NCI-H345 (cell line): ENCODE measurements at regions not wholly inside any gene's neighbourhood (a gene's known extent, or its start where the extent isn't known, plus 50 kb on each side); places are given as distances from the start of the nearest gene placed in this dataset.
"Not testable (repeated sequence)": the region's sequence is repeated elsewhere in the genome, so short reads cannot be mapped to it uniquely, and the experiment has no call there.

Experiments
- DNase-seq: peaks from one replicate; lab custom pipeline; 2025; lab: John Stamatoyannopoulos, UW

DNA sequence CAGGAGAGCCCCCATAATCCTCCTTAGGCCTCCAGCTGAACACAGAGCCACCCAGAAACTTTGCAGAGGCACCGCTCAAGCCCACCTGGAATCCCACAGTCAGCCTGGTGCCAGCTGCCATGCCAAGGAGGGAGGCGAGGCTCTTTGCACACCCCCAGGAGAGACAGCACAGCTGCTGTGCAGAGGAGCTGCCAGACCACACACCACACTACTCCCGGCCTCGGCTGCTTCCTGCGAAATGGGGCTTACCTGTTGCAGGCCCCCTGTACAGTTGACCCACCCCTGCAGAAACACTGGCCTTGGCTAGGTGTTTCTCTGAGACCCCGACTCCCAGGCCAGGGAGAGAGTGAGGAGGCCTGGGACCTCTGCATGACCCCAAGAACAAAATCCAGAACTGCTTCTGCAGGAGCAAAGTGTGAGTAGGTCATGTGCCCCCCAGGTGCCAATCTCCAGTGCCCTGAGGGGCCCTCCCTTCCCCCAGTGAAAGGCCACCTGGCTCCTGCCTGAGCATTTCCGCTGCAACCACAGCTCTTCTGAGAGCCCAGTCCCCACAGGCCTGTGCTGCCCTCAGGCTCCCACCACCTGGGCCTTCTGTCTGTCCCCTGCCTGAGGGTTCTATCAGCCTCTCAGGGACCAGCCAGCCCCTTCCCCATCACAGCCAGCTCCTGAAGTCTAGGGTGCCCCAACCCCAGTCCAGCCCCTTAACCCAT is 580.4 kb downstream of the UQCRFS1 start:
- peak; percentile 30 for DNase-seq

DNA sequence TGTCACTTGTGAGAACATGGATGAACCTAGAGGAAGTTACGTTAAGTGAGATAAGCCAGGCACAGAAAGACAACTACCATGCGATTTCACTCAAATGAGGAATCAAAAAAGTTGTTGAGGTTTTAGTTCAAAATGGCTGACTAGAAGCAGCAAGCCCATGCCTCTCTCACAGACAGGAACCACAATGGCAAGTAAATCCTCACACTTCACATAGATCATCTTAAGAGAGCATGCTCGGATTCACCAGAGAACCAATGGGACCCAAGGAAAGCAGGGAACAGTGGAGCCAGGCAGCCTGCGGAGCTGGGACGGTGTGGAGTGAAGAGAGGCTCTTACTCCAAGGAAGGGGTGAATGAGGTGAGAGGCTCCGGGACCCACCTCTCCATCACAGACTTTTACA is 581.0 kb downstream of the UQCRFS1 start:
- no peak for DNase-seq

DNA sequence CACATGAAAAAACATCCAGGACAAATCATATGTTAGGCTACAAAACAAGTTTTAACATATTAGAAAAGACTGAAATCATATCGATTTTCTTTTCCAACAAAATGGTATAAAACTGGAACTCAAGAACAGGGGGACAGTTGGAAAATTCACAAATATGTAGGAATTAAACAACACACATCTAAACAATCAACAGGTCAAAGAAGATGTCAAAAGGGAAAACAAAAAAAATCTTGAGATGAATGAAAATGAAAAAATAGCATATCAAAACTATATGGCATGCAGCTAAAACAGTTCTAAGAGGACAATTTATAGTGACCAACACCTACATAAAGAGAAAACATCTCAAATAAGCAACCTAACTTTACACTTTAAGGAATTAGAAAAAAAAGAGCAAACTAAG is 585.3 kb downstream of the UQCRFS1 start:
- DNase-seq: no peak

DNA sequence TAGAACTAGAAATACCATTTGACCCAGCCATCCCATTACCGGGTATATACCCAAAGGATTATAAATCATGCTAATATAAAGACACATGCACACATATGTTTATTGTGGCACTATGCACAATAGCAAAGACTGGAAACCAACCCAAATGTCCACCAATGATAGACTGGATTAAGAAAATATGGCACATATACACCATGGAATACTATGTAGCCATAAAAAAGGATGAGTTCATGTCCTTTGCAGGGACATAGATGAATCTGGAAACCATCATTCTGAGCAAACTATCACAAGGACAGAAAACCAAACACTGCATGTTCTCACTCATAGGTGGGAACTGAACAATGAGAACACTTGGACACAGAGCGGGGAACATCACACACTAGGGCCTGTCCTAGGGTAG is 586.5 kb downstream of the UQCRFS1 start:
- not testable (repeated sequence) for DNase-seq

DNA sequence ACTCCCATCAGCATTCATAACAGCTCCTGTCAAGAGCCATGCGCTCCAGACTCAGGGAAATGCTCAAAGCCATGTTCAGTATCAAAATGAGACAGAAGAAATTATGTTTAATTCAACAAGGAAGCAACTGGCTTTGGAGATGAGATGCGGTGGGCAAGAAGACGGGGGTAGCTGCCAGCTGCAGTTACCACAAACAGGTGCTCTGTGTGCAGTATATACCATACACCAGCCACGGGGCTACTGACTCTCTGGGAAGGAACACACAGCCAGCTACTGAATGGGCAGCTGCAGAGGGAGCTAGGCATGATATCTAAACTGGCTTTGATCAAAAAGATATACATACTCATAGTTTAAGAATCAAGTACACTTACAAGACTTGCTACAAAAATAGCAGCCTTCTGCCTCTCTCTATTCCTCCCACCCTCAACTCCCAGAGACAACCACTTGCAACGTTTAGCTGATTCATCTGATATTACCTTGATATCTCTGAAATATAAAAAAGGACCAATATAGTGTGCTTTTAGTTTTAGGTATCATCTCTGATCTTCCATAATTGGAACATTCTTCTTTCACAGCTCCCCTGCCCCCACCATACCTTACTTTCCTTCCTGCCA is 593.0 kb downstream of the UQCRFS1 start:
- DNase-seq: no peak

DNA sequence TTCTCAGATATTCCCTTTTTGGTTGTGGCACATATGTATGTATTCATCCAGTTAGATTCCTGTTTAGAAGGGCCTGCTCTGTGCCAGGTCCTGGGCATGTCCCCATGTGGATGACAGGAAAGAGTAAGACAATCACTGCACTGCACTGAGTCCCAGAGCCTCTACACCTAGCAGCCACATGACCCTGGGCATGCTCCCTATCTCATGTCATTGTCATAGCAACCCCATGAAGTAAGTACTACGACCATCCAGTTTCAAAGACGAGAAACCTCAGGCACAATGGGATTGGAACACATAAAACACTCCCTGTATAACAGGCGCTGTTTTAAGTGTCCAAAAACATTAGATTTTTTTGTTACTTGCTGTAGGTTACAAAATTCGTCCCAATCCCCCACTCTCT is 594.4 kb downstream of the UQCRFS1 start:
- DNase-seq: no peak

DNA sequence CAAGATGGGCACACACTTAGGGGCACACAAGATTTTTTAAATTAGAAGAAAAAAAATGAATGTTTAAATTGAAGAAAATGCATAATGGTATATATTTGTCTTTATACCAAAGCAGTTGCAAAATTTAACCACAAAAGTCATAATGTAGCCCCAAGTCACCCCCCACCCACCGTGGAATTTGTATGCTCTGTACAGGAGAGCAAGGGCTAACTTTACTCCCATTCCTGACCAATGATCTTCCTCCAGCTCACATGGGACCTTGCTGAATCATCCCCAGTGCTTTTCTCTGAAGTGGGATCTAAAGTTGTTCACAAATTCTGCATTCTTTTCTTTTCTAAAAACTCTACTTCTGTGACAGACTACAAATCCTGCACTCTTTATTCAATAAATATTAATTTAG is 597.0 kb downstream of the UQCRFS1 start:
- no peak for DNase-seq

DNA sequence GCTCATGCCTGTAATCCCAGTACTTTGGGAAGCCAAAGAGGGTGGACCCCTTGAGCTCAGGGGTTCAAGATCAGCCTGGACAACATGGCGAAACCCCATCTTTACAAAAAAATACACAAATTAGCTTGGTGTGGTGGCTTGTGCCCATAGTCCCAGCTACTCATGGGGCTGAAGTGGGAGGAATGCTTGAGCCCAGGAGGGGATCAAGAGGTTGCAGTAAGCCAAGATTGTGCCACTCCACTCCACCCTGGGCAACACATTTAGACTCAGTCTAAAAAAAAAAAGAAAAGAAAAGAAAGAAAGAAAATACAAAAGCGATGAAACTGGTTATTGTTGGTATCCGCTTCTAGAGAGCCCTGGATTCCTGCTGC is 597.4 kb downstream of the UQCRFS1 start:
- DNase-seq: no peak

DNA sequence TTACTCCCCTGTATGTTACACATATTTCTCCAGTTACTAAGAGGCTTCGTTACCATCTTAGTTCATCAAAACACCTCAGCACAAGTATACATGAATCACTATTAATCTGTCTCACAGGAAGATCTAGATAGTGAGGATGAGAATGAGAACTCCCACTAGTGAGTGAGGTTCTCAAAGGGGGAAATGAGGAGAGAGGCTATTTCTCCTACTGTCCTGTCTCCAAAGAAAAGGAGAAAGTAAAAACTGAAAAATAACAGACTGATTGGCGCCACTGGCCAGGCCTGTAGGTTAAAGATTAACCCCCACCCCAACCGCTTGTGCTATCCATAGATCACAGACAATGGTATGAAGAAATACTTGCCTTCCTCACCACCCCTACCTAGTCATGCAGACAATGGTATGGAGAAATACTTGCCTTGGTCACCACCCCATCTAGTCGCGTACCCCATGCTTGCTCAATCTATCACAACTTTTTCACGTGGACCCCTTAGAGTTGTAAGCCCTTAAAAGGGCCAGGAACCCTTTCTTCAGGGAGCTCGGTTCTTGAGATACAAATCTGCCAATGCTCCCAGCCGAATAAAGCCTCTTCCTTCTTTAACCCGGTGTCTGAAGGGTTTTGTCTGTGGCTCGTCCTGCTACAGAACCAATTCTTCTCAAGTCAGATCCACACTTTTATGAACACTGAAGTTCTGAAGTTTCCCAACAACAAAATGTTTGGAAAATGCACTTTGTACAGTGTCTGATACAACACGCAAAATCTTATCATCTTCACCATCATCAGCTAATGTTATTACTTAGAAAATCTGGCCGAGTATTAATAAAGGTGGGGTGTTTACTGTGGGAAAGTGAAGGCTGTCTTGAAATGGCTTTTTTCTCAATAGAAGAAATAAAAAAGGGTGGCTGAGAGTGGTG is 598.1 kb downstream of the UQCRFS1 start:
- DNase-seq: no peak

DNA sequence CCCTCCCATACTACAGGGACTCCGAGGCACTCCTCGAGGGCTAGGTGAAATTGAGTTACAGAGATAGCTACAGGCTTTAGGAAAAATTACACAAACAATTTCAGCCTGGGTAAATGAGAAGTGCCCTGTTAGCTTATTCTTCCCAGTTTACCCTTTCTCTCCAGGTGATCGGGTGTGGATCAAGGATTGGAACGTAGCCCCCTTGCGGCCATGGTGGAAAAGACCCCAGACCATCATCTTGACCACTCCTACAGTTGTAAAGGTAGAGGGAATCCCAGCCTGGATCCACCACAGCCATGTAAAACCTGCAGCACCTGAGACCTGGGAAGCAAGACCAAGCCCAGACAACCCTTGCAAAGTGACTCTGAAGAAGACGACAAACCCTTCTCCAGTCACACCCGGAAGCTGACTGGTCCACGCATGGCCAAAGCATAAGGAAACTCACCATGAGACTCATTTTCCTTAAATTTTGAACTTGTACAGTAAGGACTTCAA is 600.6 kb downstream of the UQCRFS1 start:
- no peak for DNase-seq

DNA sequence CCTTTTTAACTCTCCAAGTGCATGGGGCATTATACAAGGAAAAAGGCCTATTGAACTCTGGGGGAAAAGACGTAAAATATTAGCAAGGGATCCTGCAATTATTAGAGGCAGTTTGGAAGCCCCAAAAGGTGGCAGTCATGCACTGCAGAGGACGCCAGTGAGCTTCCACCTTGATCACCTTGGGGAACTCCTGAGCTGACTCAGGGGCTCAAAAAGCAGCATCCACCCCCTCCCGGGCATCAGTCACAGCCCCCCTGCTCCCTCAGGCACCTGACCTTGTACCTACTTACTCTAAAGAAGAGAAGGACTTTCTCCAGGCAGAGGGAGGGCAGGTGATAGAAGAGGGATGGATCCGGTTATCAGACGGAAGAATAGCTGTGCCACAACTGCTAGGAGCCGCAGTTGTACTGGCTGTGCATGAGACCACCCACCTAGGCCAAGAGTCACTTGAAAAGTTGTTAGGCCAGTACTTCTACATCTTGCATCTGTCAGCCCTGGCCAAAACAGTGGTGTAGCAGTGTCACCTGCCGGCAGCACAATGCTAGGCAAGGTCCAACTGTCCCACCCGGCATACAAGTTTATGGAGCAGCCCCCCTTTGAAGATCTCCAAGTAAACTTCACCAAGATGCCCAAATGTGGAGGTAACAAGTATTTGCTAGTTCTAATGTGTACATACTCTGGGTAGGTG is 601.6 kb downstream of the UQCRFS1 start:
- not testable (repeated sequence) for DNase-seq

DNA sequence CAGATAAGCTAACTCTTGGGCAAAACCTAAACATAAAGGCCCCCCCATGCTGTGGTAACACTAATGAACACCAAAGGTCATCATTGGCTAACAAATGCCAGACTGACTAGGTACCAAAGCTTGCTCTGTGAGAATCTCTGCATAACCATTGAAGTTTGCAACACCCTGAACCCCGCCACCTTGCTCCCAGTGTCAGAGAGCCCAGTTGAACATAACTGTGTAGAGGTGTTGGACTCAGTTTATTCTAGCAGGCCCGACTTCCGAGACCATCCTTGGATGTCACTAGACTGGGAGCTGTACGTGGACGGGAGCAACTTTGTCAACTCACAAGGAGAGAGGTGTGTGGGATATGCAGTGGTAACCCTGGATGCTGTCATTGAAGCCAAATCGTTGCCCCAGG is 602.2 kb downstream of the UQCRFS1 start:
- no peak for DNase-seq

DNA sequence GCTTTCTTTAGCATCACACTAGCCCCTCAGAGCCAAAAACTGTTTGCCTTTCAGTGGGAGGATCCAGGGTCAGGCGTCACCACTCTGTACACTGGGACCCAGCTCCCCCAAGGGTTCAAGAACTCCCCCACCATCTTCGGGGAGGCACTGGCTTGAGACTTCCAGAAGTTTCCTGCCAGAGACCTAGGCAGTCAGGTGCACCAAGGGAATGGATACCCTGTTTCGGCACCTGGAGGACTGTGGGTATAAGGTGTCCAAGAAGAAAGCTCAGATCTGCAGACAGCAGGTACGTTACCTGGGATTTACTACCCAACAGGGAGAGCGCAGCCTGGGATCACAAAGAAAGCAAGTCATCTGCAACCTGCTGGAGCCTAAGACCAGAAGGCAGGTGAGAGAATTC is 603.0 kb downstream of the UQCRFS1 start:
- no peak for DNase-seq

DNA sequence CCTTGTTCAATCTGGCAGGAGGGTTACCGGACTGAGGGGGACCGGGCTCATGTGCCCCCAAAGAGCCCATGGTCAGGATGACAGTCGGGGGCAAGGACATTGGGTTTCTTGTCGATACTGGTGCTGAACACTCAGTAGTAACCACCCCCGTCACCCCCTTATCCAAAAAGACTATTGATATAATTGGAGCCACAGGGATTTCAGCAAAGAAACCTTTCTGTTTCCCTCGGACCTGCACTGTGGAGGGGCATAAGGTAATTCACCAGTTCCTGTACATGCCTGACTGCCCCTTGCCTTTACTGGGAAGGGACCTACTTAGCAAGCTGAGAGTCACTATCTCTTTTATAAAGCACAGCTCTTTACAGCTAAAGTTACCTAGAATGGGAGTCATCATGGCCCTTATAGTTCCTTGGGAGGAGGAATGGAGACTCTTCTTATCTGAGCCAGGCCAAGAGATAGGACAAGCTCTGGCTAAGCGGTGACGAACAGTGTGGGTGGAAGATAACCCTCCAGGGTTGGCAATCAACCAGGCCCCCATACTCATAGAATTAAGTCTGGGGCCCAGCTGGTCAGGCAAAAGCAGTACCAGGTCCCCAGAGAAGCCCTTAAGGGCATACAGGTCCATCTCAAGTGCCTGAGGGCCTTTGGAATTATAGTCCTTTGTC is 603.7 kb downstream of the UQCRFS1 start:
- DNase-seq: no peak

DNA sequence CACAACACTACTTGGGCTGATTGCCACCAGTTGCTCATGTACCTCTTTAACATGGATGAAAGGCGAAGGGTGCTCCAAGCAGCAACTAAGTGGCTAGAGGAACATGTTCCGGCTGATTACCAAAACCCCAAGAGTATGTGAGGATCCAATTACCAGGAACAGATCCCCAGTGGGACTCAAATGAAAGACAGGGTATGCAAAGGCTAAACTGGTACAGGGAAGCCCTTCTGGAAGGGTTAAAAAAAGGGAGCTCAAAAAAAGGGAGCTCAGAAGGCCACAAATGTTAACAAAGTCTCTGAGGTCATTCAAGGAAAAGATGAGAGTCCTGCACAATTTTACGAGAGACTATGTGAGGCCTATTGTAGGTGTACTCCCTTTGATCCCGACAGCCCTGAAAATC is 604.7 kb downstream of the UQCRFS1 start:
- no peak for DNase-seq

DNA sequence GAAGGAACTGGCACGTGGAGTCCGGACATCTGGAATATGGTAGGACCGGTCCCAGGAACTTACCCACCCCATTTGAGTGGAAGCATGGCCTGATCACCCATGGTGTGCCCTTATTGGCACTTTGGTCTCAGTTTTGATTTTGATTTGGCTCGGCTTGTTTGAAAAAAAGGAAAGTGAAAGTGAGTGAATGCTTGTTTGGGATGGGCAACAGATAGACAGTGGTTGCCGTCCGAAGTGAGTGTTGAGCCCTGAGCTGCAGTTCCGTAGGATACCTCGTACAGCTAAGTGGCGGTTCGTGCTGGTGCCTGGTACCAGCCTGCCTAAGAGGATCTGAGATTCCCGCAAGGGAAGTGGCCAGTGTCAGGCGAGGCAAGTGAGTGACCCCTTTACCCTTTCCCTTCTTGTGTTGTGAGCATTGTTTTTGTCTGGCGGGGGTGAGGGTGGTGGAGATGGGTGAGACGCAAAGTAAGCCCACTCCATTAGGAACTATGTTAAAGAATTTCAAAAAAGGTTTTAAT is 605.8 kb downstream of the UQCRFS1 start:
- no peak for DNase-seq

DNA sequence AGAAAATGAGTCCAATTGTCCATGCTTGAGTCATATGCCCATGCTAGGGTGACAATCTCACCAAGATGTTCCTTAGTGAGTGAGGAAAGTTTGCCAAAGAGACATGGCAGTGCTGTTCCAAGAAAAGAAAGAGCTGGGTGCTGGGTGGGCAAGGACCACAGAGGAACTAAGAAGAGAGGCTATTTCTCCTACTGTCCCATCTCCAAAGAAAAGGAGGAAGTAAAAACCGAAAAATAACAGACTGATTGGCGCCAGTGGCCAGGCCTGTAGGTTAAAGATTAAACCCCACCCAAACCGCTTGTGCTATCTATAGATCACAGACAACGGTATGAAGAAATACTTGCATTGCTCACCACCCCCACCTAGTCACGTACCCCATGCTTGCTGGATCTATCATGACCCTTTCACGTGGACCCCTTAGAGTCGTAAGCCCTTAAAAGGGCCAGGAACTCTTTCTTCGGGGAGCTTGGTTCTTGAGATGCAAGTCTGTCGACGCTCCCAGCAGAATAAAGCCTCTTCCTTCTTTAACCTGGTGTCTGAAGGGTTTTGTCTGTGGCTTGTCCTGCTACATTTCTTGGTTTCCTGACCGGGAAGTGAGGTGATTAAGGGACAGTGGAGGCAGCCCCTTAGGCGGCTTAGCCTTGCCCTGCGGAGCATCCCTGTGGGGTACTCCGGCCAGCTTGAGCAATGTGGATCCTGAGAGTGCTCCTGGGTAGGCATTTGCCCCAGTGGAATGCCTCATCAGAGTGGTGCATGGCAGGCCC is 606.5 kb downstream of the UQCRFS1 start:
- no peak for DNase-seq

DNA sequence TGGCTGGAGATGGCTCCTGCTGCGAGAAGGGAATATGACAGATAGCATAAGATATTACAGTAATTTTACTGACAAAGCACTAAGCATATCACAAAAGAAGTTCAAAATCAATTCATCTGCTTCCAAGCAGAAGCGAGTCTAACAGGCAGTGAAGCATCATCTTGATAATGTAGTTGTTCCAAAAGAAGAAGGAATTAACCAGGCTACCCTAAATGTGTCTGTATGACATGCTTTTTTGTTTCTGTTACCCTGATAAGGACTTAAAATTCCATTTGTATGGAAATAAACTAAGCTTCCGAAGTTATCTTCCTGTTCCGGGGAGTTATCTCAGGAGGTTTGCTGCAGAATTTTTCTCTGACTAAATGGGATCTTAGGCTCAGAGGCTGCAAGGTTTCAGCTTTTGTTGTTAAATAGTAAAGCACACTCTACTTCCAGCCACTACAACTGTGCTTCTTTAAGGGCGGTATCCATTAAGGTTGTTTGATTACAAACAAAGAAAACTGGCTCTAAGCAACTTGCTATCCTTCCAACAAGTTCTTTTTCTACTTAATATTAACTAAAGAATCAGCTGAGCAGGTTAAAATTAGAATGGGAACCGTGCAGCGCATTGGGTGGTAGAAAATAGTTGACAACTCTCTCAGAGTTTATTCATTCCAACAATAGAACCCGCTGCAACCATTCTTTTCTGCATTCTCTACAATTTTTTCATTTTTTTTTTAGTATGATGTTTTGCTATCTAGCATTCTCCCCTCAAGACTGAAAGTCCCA is 607.3 kb downstream of the UQCRFS1 start:
- no peak for DNase-seq

DNA sequence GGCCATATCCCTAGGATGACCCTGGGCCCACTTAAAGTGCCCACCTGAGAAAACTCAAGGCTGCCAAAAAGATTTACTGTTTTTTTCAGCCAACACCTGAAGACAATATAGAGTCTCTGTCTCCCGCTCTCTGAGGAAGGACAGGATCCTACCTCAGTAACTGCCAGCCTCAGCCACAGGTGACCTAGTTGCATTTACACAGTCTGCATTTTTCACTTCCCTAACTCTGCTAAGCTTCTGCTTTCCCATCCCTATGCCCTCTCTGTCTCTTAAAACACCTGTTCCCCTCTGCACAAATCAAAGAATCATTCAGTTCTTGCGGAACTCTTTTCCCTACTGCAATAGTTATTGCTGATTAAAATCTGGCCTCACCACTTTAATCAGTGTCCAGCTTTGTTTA is 609.5 kb downstream of the UQCRFS1 start:
- DNase-seq: no peak
